MM.1S (cell line): ENCODE measurements at regions not wholly inside any gene's neighbourhood (a gene's known extent, or its start where the extent isn't known, plus 50 kb on each side); places are given as distances from the start of the nearest gene placed in this dataset.

ENCODE experiments used
- EZH2phosphoT487 ChIP-seq: fragments of 300-600 bp; sonication (generic); IDR thresholded peaks from 2 replicates; pipeline ENCODE4 v1.6.1; 2018; ENCODE audit warnings: antibody characterized with exemption, low read length
- TF ChIP-seq, protein P1 (sequence below): fragments of 300-600 bp; sonication (generic); IDR thresholded peaks from 2 replicates; pipeline ENCODE4 v1.5.1; 2016; ENCODE audit warnings: antibody characterized with exemption, low read length, mixed read lengths

DNA sequence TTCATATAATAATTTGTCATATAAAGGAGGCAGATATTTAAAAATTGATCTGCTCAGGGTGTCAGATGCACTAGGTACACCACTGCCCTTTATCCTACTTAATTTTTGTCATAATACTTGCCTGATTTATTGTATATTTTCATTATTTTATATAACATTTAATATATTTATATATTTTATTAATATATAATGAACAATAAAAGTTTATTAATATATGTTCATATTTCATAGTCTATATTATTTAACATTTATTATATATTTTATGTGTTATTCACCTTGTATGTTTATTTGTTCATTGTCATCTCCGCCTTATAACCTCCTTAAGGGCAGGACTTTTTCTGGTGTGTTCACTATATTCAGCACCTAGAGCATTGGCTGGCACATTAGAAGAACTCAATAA, 232.4 kb upstream of the AMIGO2 start:
- TF ChIP-seq, protein P1, sequence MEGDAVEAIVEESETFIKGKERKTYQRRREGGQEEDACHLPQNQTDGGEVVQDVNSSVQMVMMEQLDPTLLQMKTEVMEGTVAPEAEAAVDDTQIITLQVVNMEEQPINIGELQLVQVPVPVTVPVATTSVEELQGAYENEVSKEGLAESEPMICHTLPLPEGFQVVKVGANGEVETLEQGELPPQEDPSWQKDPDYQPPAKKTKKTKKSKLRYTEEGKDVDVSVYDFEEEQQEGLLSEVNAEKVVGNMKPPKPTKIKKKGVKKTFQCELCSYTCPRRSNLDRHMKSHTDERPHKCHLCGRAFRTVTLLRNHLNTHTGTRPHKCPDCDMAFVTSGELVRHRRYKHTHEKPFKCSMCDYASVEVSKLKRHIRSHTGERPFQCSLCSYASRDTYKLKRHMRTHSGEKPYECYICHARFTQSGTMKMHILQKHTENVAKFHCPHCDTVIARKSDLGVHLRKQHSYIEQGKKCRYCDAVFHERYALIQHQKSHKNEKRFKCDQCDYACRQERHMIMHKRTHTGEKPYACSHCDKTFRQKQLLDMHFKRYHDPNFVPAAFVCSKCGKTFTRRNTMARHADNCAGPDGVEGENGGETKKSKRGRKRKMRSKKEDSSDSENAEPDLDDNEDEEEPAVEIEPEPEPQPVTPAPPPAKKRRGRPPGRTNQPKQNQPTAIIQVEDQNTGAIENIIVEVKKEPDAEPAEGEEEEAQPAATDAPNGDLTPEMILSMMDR = no peak
- TF ChIP-seq EZH2phosphoT487 = no peak
